ENCODE measurements at regions not wholly inside any gene's neighbourhood (a gene's known extent, or its start where the extent isn't known, plus 50 kb on each side); places are given as distances from the start of the nearest gene placed in this dataset.

DNA sequence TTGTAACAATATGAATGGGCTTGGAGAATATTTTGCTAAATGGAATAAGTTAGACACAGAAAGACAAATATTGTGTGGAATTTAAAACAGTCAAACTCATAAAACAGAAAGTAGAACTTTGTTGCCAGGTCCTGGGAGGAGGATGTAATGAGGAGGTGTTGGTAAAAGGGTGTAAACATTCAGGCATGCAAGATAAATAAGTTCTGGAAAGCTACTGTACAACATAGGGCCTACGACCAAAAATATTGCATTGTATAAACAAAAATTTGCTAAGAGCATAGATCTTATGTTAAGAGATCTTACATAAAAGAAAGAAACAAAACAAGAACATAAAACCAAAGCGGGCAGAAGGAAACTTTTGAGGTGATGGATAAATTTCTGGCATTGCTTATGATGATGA, 1907.8 kb upstream of the PCDH20 start:
- Histone ChIP-seq H3K9me3 (ENCODE audit: control insufficient read depth in 5 of 5, low read length in 5 of 5) (no peaks in the 10 kb centered on the region), H3K27ac (ENCODE audit: low read depth, low read length) (no peak overlapping the region), H3K4me3 (ENCODE audit: low read depth in 1 of 5, low read length in 5 of 5) (no peak overlapping the region), H3K4me1 (ENCODE audit: control insufficient read depth in 5 of 5, insufficient read depth in 5 of 5, low read length in 5 of 5) (no peaks in the 10 kb centered on the region), H3K9ac (ENCODE audit: low read length in 5 of 5) (no peak overlapping the region), H3K36me3 (ENCODE audit: control insufficient read depth in 5 of 5, insufficient read depth in 5 of 5, low read length in 5 of 5) (no peaks in the 10 kb centered on the region), H3K27me3 (ENCODE audit: control insufficient read depth in 5 of 5, insufficient read depth in 4 of 5, low read length in 5 of 5) (no peaks in the 10 kb centered on the region)

GRCh38 chr13:63311587-63311986, 1895.9 kb upstream of the PCDH20 start:
- no peak overlapping the region for H3K27ac ChIP-seq (ENCODE audit: low read depth, low read length)
- no peaks in the 10 kb centered on the region for H3K27me3 ChIP-seq (ENCODE audit: control insufficient read depth in 5 of 5, insufficient read depth in 4 of 5, low read length in 5 of 5)
- peaks cover 0 to 3% (median 0%) of the 10 kb centered on the region in 5 donors for H3K9me3 ChIP-seq (ENCODE audit: control insufficient read depth in 5 of 5, low read length in 5 of 5)
- no peaks in the 10 kb centered on the region for H3K36me3 ChIP-seq (ENCODE audit: control insufficient read depth in 5 of 5, insufficient read depth in 5 of 5, low read length in 5 of 5)
- no peak overlapping the region for H3K4me3 ChIP-seq (ENCODE audit: low read depth in 1 of 5, low read length in 5 of 5)
- H3K4me1 ChIP-seq (ENCODE audit: control insufficient read depth in 5 of 5, insufficient read depth in 5 of 5, low read length in 5 of 5), result no peaks in the 10 kb centered on the region
- no peak overlapping the region for H3K9ac ChIP-seq (ENCODE audit: low read length in 5 of 5)

- Histone ChIP-seq H3K9me3 (ENCODE audit: control insufficient read depth in 5 of 5, low read length in 5 of 5) (peaks cover 0 to 3% (median 0%) of the 10 kb centered on the region in 5 donors), H3K27me3 (ENCODE audit: control insufficient read depth in 5 of 5, insufficient read depth in 4 of 5, low read length in 5 of 5) (no peaks in the 10 kb centered on the region), H3K27ac (ENCODE audit: low read depth, low read length) (no peak overlapping the region), H3K4me3 (ENCODE audit: low read depth in 1 of 5, low read length in 5 of 5) (no peak overlapping the region), H3K4me1 (ENCODE audit: control insufficient read depth in 5 of 5, insufficient read depth in 5 of 5, low read length in 5 of 5) (no peaks in the 10 kb centered on the region), H3K9ac (ENCODE audit: low read length in 5 of 5) (no peak overlapping the region), H3K36me3 (ENCODE audit: control insufficient read depth in 5 of 5, insufficient read depth in 5 of 5, low read length in 5 of 5) (no peaks in the 10 kb centered on the region)
Measured at GRCh38 chr13:63308549-63309165, 1893.0 kb upstream of the PCDH20 start.

GRCh38 chr13:63307228-63307627, 1891.6 kb upstream of the PCDH20 start:
- H3K27ac ChIP-seq (ENCODE audit: low read depth, low read length), result no peak overlapping the region
- no peak overlapping the region for H3K4me3 ChIP-seq (ENCODE audit: low read depth in 1 of 5, low read length in 5 of 5)
- H3K27me3 ChIP-seq (ENCODE audit: control insufficient read depth in 5 of 5, insufficient read depth in 4 of 5, low read length in 5 of 5), result no peaks in the 10 kb centered on the region
- no peaks in the 10 kb centered on the region for H3K36me3 ChIP-seq (ENCODE audit: control insufficient read depth in 5 of 5, insufficient read depth in 5 of 5, low read length in 5 of 5)
- H3K4me1 ChIP-seq (ENCODE audit: control insufficient read depth in 5 of 5, insufficient read depth in 5 of 5, low read length in 5 of 5), result no peaks in the 10 kb centered on the region
- H3K9ac ChIP-seq (ENCODE audit: low read length in 5 of 5), result no peak overlapping the region
- peaks cover 0 to 3% (median 0%) of the 10 kb centered on the region in 5 donors for H3K9me3 ChIP-seq (ENCODE audit: control insufficient read depth in 5 of 5, low read length in 5 of 5)

GRCh38 chr13:63305641-63306133, 1890.0 kb upstream of the PCDH20 start:
- no peak overlapping the region for H3K4me3 ChIP-seq (ENCODE audit: low read depth in 1 of 5, low read length in 5 of 5)
- H3K27me3 ChIP-seq (ENCODE audit: control insufficient read depth in 5 of 5, insufficient read depth in 4 of 5, low read length in 5 of 5), result no peaks in the 10 kb centered on the region
- peaks cover 0 to 3% (median 0%) of the 10 kb centered on the region in 5 donors for H3K9me3 ChIP-seq (ENCODE audit: control insufficient read depth in 5 of 5, low read length in 5 of 5)
- H3K9ac ChIP-seq (ENCODE audit: low read length in 5 of 5), result no peak overlapping the region
- no peaks in the 10 kb centered on the region for H3K36me3 ChIP-seq (ENCODE audit: control insufficient read depth in 5 of 5, insufficient read depth in 5 of 5, low read length in 5 of 5)
- H3K27ac ChIP-seq (ENCODE audit: low read depth, low read length), result no peak overlapping the region
- no peaks in the 10 kb centered on the region for H3K4me1 ChIP-seq (ENCODE audit: control insufficient read depth in 5 of 5, insufficient read depth in 5 of 5, low read length in 5 of 5)

DNA sequence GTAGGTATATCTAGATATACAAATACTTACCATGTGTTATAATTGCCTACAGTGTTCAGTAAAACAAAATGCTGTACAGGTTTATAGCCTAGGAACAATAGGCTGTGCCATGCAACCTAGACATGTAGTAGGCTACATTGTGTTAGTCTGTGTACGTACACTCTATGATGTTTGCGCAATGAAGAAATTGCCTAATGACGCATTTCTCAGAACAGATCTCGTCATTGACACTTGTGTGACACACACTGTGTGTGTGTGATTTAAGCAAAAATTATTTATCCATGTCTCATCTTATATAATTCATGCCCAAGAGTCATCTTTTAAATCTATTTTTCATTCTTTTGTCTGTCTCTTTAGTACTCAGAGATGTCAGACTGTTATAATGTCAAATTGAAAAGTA, 1888.8 kb upstream of the PCDH20 start:
- Histone ChIP-seq H3K9ac (ENCODE audit: low read length in 5 of 5) (no peak overlapping the region), H3K36me3 (ENCODE audit: control insufficient read depth in 5 of 5, insufficient read depth in 5 of 5, low read length in 5 of 5) (no peaks in the 10 kb centered on the region), H3K27ac (ENCODE audit: low read depth, low read length) (no peak overlapping the region), H3K4me3 (ENCODE audit: low read depth in 1 of 5, low read length in 5 of 5) (no peak overlapping the region), H3K4me1 (ENCODE audit: control insufficient read depth in 5 of 5, insufficient read depth in 5 of 5, low read length in 5 of 5) (no peaks in the 10 kb centered on the region), H3K9me3 (ENCODE audit: control insufficient read depth in 5 of 5, low read length in 5 of 5) (peaks cover 0 to 3% (median 0%) of the 10 kb centered on the region in 5 donors), H3K27me3 (ENCODE audit: control insufficient read depth in 5 of 5, insufficient read depth in 4 of 5, low read length in 5 of 5) (no peaks in the 10 kb centered on the region)

- no peaks in the 10 kb centered on the region for H3K9me3 ChIP-seq (ENCODE audit: control insufficient read depth in 5 of 5, low read length in 5 of 5)
- no peak overlapping the region for H3K27ac ChIP-seq (ENCODE audit: low read depth, low read length)
- H3K27me3 ChIP-seq (ENCODE audit: control insufficient read depth in 5 of 5, insufficient read depth in 4 of 5, low read length in 5 of 5), result no peaks in the 10 kb centered on the region
- H3K36me3 ChIP-seq (ENCODE audit: control insufficient read depth in 5 of 5, insufficient read depth in 5 of 5, low read length in 5 of 5), result no peaks in the 10 kb centered on the region
- no peak overlapping the region for H3K4me3 ChIP-seq (ENCODE audit: low read depth in 1 of 5, low read length in 5 of 5)
- H3K9ac ChIP-seq (ENCODE audit: low read length in 5 of 5), result no peak overlapping the region
- no peaks in the 10 kb centered on the region for H3K4me1 ChIP-seq (ENCODE audit: control insufficient read depth in 5 of 5, insufficient read depth in 5 of 5, low read length in 5 of 5)
Measured at GRCh38 chr13:63299866-63300394, 1884.3 kb upstream of the PCDH20 start.

DNA sequence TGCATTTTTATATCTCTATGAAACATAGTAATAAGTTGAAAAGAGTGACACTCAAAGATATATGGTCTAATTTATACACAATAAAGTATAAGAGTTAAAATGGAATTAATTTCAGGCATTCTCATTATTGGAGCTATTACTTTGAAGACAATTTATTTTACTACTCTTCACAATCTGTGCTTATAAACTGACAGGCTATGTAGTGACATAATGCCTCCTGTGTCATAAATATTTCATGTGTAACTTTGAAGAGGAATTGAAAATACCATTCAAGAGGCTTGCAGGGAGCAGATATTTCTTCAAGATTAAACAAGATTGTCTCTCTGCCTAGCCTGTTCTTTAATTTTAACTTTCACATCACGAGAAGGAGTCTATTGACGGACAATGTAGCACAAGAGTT, 1881.5 kb upstream of the PCDH20 start:
- H3K27ac ChIP-seq (ENCODE audit: low read depth, low read length), result no peak overlapping the region
- no peaks in the 10 kb centered on the region for H3K9me3 ChIP-seq (ENCODE audit: control insufficient read depth in 5 of 5, low read length in 5 of 5)
- H3K4me1 ChIP-seq (ENCODE audit: control insufficient read depth in 5 of 5, insufficient read depth in 5 of 5, low read length in 5 of 5), result no peaks in the 10 kb centered on the region
- H3K9ac ChIP-seq (ENCODE audit: low read length in 5 of 5), result no peak overlapping the region
- H3K36me3 ChIP-seq (ENCODE audit: control insufficient read depth in 5 of 5, insufficient read depth in 5 of 5, low read length in 5 of 5), result no peaks in the 10 kb centered on the region
- H3K4me3 ChIP-seq (ENCODE audit: low read depth in 1 of 5, low read length in 5 of 5), result no peak overlapping the region
- H3K27me3 ChIP-seq (ENCODE audit: control insufficient read depth in 5 of 5, insufficient read depth in 4 of 5, low read length in 5 of 5), result no peaks in the 10 kb centered on the region

- Histone ChIP-seq H3K9me3 (ENCODE audit: control insufficient read depth in 5 of 5, low read length in 5 of 5) (no peaks in the 10 kb centered on the region), H3K27ac (ENCODE audit: low read depth, low read length) (no peak overlapping the region), H3K4me3 (ENCODE audit: low read depth in 1 of 5, low read length in 5 of 5) (no peak overlapping the region), H3K36me3 (ENCODE audit: control insufficient read depth in 5 of 5, insufficient read depth in 5 of 5, low read length in 5 of 5) (no peaks in the 10 kb centered on the region), H3K4me1 (ENCODE audit: control insufficient read depth in 5 of 5, insufficient read depth in 5 of 5, low read length in 5 of 5) (no peaks in the 10 kb centered on the region), H3K9ac (ENCODE audit: low read length in 5 of 5) (no peak overlapping the region), H3K27me3 (ENCODE audit: control insufficient read depth in 5 of 5, insufficient read depth in 4 of 5, low read length in 5 of 5) (no peaks in the 10 kb centered on the region)
Measured at GRCh38 chr13:63291701-63292100, 1876.1 kb upstream of the PCDH20 start.

- Histone ChIP-seq H3K9me3 (ENCODE audit: control insufficient read depth in 5 of 5, low read length in 5 of 5) (peaks cover 0 to 2% (median 0%) of the 10 kb centered on the region in 5 donors), H3K9ac (ENCODE audit: low read length in 5 of 5) (no peak overlapping the region)
Measured at GRCh38 chr13:63288576-63288975, 1872.9 kb upstream of the PCDH20 start.

More at GRCh38 chr13:63288576-63288975, 1872.9 kb upstream of the PCDH20 start:
- Histone ChIP-seq H3K27me3 (ENCODE audit: control insufficient read depth in 5 of 5, insufficient read depth in 4 of 5, low read length in 5 of 5) (no peaks in the 10 kb centered on the region), H3K4me3 (ENCODE audit: low read depth in 1 of 5, low read length in 5 of 5) (no peak overlapping the region), H3K36me3 (ENCODE audit: control insufficient read depth in 5 of 5, insufficient read depth in 5 of 5, low read length in 5 of 5) (no peaks in the 10 kb centered on the region), H3K27ac (ENCODE audit: low read depth, low read length) (no peak overlapping the region), H3K4me1 (ENCODE audit: control insufficient read depth in 5 of 5, insufficient read depth in 5 of 5, low read length in 5 of 5) (no peaks in the 10 kb centered on the region)
